ENCODE measurements at regions not wholly inside any gene's neighbourhood (a gene's known extent, or its start where the extent isn't known, plus 50 kb on each side); places are given as distances from the start of the nearest gene placed in this dataset.

GRCh38 chr13:22148187-22148586, 477.3 kb downstream of the FGF9 start:
- TF ChIP-seq TCF12 (IDR thresholded peaks at IDR 0.05) = no peak
- TF ChIP-seq FOXM1 (IDR thresholded peaks at IDR 0.05; ENCODE audit: low read depth) = no peak
- no peak for TF ChIP-seq CTCF (IDR thresholded peaks at IDR 0.05)
- TF ChIP-seq CHD2 (IDR thresholded peaks at IDR 0.05; ENCODE audit: low read length, partially characterized antibody) = no peak

All from SK-N-SH (cell line).